Endothelial cell of umbilical vein (primary cell): ENCODE measurements at regions not wholly inside any gene's neighbourhood (a gene's known extent, or its start where the extent isn't known, plus 50 kb on each side); places are given as distances from the start of the nearest gene placed in this dataset.

Experiments
- BruUV-seq: library from RNA; stranded (reverse); fragments of 400-500 nt; replicated peaks from 2 replicates; lab custom pipeline; 2021; lab: Mats Ljungman, UMichigan
- CTCF ChIA-PET: fragments of 300-600, 350-600 bp; sonication (Branson Sonifier 250); formaldehyde crosslinking; loops from one replicate; lab custom pipeline; 2021; ENCODE audit warnings: antibody characterized with exemption, inconsistent platforms; lab: Charles Lee
- POLR2A ChIA-PET: fragments of 300-600, 350-600 bp; sonication (Branson Sonifier 250); formaldehyde crosslinking; loops from one replicate; lab custom pipeline; 2021; ENCODE audit warnings: antibody characterized with exemption, inconsistent platforms; lab: Charles Lee
- DNase-seq: peaks from one replicate; pipeline ENCODE4 v3.0.0-alpha.2; 2011; ENCODE audit warnings: low read depth, low spot score
- FAIRE-seq: peaks from 2 replicates; lab custom pipeline; 2011; peaks lifted over from hg19 to GRCh38; lab: Jason Lieb, UNC
- H2AFZ ChIP-seq: 2 replicates; pipeline ENCODE4 v1.6.0; 2012; ENCODE audit warnings: low read depth, low read length, control low read depth, inconsistent platforms
- H3K27ac ChIP-seq: 2 replicates; pipeline ENCODE4 v1.5.1; 2011; ENCODE audit warnings: low read depth, mild to moderate bottlenecking, control low read depth, low read length, moderate library complexity; ENCODE audit not compliant: insufficient read depth
- H3K27me3 ChIP-seq, 2 experiments: 2 replicates each; pipeline versions ENCODE4 v1.6.0 to v1.6.1; 2011; ENCODE audit warnings: low read length in 2 of 2, mixed read lengths in 1 of 2; ENCODE audit not compliant: control insufficient read depth in 2 of 2, insufficient read depth in 2 of 2
- H3K36me3 ChIP-seq, 2 experiments: 2 replicates in 1 of 2; 3 replicates in 1 of 2; pipeline ENCODE4 v1.5.1; 2011; ENCODE audit warnings: low read length in 2 of 2, mild to moderate bottlenecking in 1 of 2, moderate library complexity in 1 of 2; ENCODE audit not compliant: control insufficient read depth in 2 of 2, insufficient read depth in 2 of 2; ENCODE audit errors: extremely low read depth in 1 of 2
- H3K4me1 ChIP-seq: 3 replicates; pipeline ENCODE4 v1.5.1; 2011; ENCODE audit warnings: mild to moderate bottlenecking, low read length; ENCODE audit not compliant: control insufficient read depth, insufficient read depth; ENCODE audit errors: extremely low read depth
- H3K4me2 ChIP-seq: 2 replicates; pipeline ENCODE4 v1.6.1; 2011; ENCODE audit warnings: low read length, control low read depth, mixed read lengths; ENCODE audit not compliant: insufficient read depth
- H3K4me3 ChIP-seq, 3 experiments: fragments of 200-600 bp in 1 of 3; sonication (generic), shearing (Covaris generic) in 1 of 3; replicated peaks in 1 of 3; 2 replicates each; pipeline ENCODE4 v1.5.1; 2011 to 2016; ENCODE audit warnings: control low read depth in 3 of 3, low read length in 3 of 3, mild to moderate bottlenecking in 2 of 3, inconsistent platforms in 1 of 3, low read depth in 1 of 3, moderate library complexity in 1 of 3; ENCODE audit not compliant: insufficient read depth in 1 of 3
- H3K79me2 ChIP-seq: 2 replicates; pipeline ENCODE4 v1.6.0; 2012; ENCODE audit warnings: low read length, inconsistent platforms; ENCODE audit not compliant: control insufficient read depth, insufficient read depth
- H3K9ac ChIP-seq: replicated peaks from 2 replicates; pipeline ENCODE3; 2011; ENCODE audit warnings: low read length, control low read depth; ENCODE audit not compliant: insufficient read depth; ENCODE audit errors: extremely low read depth
- H3K9me1 ChIP-seq: replicated peaks from 3 replicates; pipeline ENCODE4 v1.6.0; 2011; ENCODE audit warnings: mild to moderate bottlenecking, low read length; ENCODE audit not compliant: control insufficient read depth, insufficient read depth; ENCODE audit errors: extremely low read depth
- H3K9me3 ChIP-seq: replicated peaks from 2 replicates; pipeline ENCODE4 v1.5.1; 2012; ENCODE audit warnings: low read length, inconsistent platforms; ENCODE audit not compliant: control insufficient read depth, insufficient read depth
- H4K20me1 ChIP-seq: replicated peaks from 2 replicates; pipeline ENCODE3; 2011; ENCODE audit warnings: mild to moderate bottlenecking, low read length; ENCODE audit not compliant: control insufficient read depth, insufficient read depth; ENCODE audit errors: extremely low read depth
- EZH2 ChIP-seq: IDR thresholded peaks from 2 replicates; pipeline ENCODE4 v1.6.1; 2012; ENCODE audit warnings: borderline replicate concordance, low read depth, mild to moderate bottlenecking, moderate library complexity, low read length, inconsistent platforms; ENCODE audit not compliant: severe bottlenecking
- FOS ChIP-seq: IDR thresholded peaks from 2 replicates; pipeline ENCODE4 v1.6.1; 2011; ENCODE audit warnings: mild to moderate bottlenecking, low read length, moderate library complexity, borderline replicate concordance; ENCODE audit not compliant: insufficient read depth
- GATA2 ChIP-seq: IDR thresholded peaks from 2 replicates; pipeline ENCODE4 v1.7.0; 2011; ENCODE audit warnings: low read depth, mild to moderate bottlenecking, moderate library complexity, mixed read lengths, low read length; ENCODE audit not compliant: insufficient read length, insufficient read depth
- JUN ChIP-seq: IDR thresholded peaks from 2 replicates; pipeline ENCODE4 v1.6.1; 2011; ENCODE audit warnings: borderline replicate concordance, low read depth; ENCODE audit not compliant: insufficient read length, insufficient read depth
- MYC ChIP-seq: IDR thresholded peaks from one replicate; pipeline ENCODE4 v1.6.1; 2011; ENCODE audit warnings: mild to moderate bottlenecking, low read depth, low read length
- POLR2A ChIP-seq: IDR thresholded peaks from 2 replicates; pipeline ENCODE4 v1.6.1; 2012; ENCODE audit warnings: low read depth, mild to moderate bottlenecking, control low read depth, low read length
- POLR2AphosphoS5 ChIP-seq: IDR thresholded peaks from 2 replicates; pipeline ENCODE4 v1.6.1; 2012; ENCODE audit warnings: low read depth, mild to moderate bottlenecking, control low read depth, low read length, moderate library complexity; ENCODE audit not compliant: insufficient read depth
- dilution Hi-C: fragments of 300-500 bp; cut with MboI; formaldehyde crosslinking; loops from one replicate; pipeline ENCODE4 v1.15.0; 2019; ENCODE audit warnings: low sequenced_read_pairs; ENCODE audit not compliant: extremely low pct_ligation_motif_present
- intact Hi-C: fragments of 100-400 bp; cut with micrococcal nuclease; formaldehyde crosslinking; loops from one replicate; pipeline ENCODE4 v1.10.0; 2022
- TF ChIP-seq, protein P1 (sequence below), 2 donors: IDR thresholded peaks; 1 replicate in 1 of 2; 2 replicates in 1 of 2; pipeline ENCODE4 v1.5.1; 2011; ENCODE audit warnings: low read length in 2 of 2, mild to moderate bottlenecking in 2 of 2, moderate library complexity in 2 of 2, control low read depth in 1 of 2, inconsistent platforms in 1 of 2, low read depth in 1 of 2; ENCODE audit not compliant: insufficient read depth in 1 of 2; ENCODE audit errors: extremely low read depth in 1 of 2
- TF ChIP-seq, protein P2 (sequence below): IDR thresholded peaks from 2 replicates; pipeline ENCODE4 v1.6.1; 2011; ENCODE audit not compliant: insufficient read depth, insufficient read length

DNA sequence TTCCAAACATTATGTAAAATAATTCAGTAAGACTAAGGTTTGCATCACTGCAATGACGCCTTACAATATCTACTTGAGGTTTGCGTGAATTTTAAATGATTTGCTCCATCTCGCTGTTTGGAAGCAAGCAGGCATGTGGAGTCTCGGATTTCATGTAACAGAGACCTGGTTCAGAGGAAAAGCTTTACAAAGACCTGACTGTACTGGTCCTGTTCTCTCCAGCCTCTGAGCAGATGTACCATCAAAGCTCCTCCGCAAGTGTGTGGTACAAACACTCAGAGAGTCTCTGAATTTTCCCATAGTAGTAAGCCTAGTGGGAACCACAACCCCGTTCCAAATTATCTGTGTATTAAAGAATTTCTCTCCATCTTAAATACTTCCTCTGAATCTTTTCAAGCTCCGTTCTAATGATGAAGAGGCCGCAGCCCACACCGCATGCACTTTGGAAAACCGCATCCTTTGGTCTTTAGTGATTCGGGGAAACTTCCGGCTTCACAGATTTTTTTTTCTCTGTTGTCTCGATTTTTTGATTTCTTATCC is 728.1 kb upstream of the SOX11 start:
- no peak for TF ChIP-seq JUN
- no peak for TF ChIP-seq FOS
- no peak for TF ChIP-seq GATA2
- no peak for TF ChIP-seq MYC
- no peak for TF ChIP-seq POLR2AphosphoS5
- TF ChIP-seq, protein P1, sequence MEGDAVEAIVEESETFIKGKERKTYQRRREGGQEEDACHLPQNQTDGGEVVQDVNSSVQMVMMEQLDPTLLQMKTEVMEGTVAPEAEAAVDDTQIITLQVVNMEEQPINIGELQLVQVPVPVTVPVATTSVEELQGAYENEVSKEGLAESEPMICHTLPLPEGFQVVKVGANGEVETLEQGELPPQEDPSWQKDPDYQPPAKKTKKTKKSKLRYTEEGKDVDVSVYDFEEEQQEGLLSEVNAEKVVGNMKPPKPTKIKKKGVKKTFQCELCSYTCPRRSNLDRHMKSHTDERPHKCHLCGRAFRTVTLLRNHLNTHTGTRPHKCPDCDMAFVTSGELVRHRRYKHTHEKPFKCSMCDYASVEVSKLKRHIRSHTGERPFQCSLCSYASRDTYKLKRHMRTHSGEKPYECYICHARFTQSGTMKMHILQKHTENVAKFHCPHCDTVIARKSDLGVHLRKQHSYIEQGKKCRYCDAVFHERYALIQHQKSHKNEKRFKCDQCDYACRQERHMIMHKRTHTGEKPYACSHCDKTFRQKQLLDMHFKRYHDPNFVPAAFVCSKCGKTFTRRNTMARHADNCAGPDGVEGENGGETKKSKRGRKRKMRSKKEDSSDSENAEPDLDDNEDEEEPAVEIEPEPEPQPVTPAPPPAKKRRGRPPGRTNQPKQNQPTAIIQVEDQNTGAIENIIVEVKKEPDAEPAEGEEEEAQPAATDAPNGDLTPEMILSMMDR (IDR thresholded peaks at IDR 0.05; ENCODE audit: extremely low read depth in 1 of 2, insufficient read depth in 1 of 2, low read depth in 1 of 2, low read length in 2 of 2): no peak
- no peak for TF ChIP-seq POLR2A
- TF ChIP-seq, protein P2, sequence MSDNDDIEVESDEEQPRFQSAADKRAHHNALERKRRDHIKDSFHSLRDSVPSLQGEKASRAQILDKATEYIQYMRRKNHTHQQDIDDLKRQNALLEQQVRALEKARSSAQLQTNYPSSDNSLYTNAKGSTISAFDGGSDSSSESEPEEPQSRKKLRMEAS: no peak
- TF ChIP-seq EZH2: no peak
- Histone ChIP-seq H3K27ac (no peak overlapping the region), H3K9me3 (no peaks in the 10 kb centered on the region), H2AFZ (no peak overlapping the region), H4K20me1 (no peaks in the 10 kb centered on the region), H3K9ac (no peak overlapping the region), H3K27me3 (no peaks in the 10 kb centered on the region), H3K4me3 (no peak overlapping the region), H3K4me1 (no peaks in the 10 kb centered on the region), H3K4me2 (no peak overlapping the region), H3K9me1 (no peaks in the 10 kb centered on the region), H3K36me3 (no peaks in the 10 kb centered on the region), H3K79me2 (no peaks in the 10 kb centered on the region)
- intact Hi-C loops (no loop called here), dilution Hi-C loops (no loop called here)
- no TSS peak for BruUV-seq
- no peak for DNase-seq
- POLR2A ChIA-PET: no interaction called here
- FAIRE-seq: no peak
- CTCF ChIA-PET: no interaction called here
